H1 (cell line): ENCODE measurements at regions not wholly inside any gene's neighbourhood (a gene's known extent, or its start where the extent isn't known, plus 50 kb on each side); places are given as distances from the start of the nearest gene placed in this dataset.

Experiments
- CTCF ChIA-PET: fragments of 300-600 bp; sonication (Branson Sonifier 250); formaldehyde crosslinking; loops from one replicate; lab custom pipeline; 2021; ENCODE audit not compliant: partially characterized antibody; lab: Charles Lee
- POLR2A ChIA-PET: fragments of 300-600 bp; sonication (Branson Sonifier 250); formaldehyde crosslinking; loops from one replicate; lab custom pipeline; 2021; ENCODE audit warnings: inconsistent platforms; ENCODE audit not compliant: partially characterized antibody; lab: Charles Lee
- DNase-seq, 2 experiments: peaks; one replicate each; pipeline versions ENCODE4 v3.0.0 to v3.0.0-alpha.2; 2010 to 2022; ENCODE audit warnings: low spot score in 2 of 2, low read depth in 1 of 2, mixed read lengths in 1 of 2
- FAIRE-seq: peaks from 2 replicates; lab custom pipeline; 2011; peaks lifted over from hg19 to GRCh38; lab: Jason Lieb, UNC
- H2AFZ ChIP-seq: 2 replicates; pipeline ENCODE4 v1.8.1; 2012; ENCODE audit warnings: low read length, inconsistent platforms
- H2AK5ac ChIP-seq: 2 replicates; pipeline ENCODE4 v1.6.1; 2013; ENCODE audit warnings: low read depth, low read length
- H2BK120ac ChIP-seq: replicated peaks from 2 replicates; pipeline ENCODE3; 2013; ENCODE audit warnings: low read depth, low read length, inconsistent platforms
- H2BK12ac ChIP-seq: 2 replicates; pipeline ENCODE4 v1.6.1; 2013; ENCODE audit warnings: low read depth, low read length
- H2BK15ac ChIP-seq: 2 replicates; pipeline ENCODE4 v1.6.1; 2013; ENCODE audit warnings: low read length
- H2BK20ac ChIP-seq: 2 replicates; pipeline ENCODE4 v1.6.1; 2013; ENCODE audit warnings: low read length
- H2BK5ac ChIP-seq: 2 replicates; pipeline ENCODE4 v1.6.1; 2013; ENCODE audit warnings: low read depth, low read length
- H3K14ac ChIP-seq: 2 replicates; pipeline ENCODE4 v1.6.1; 2013; ENCODE audit warnings: inconsistent platforms; ENCODE audit not compliant: insufficient read length
- H3K18ac ChIP-seq: 2 replicates; pipeline ENCODE4 v1.6.1; 2013; ENCODE audit warnings: low read length; ENCODE audit errors: extremely low read depth
- H3K23ac ChIP-seq: 2 replicates; pipeline ENCODE4 v1.6.1; 2013; ENCODE audit warnings: inconsistent platforms; ENCODE audit not compliant: insufficient read length
- H3K23me2 ChIP-seq: 2 replicates; pipeline ENCODE4 v1.6.1; 2013; ENCODE audit warnings: low read depth, low read length
- H3K27ac ChIP-seq: 2 replicates; pipeline ENCODE4 v1.6.1; 2011; ENCODE audit warnings: low read depth, low read length, inconsistent platforms
- H3K27me3 ChIP-seq, 4 experiments: replicated peaks in 1 of 4; 1 replicate in 1 of 4; 2 replicates in 3 of 4; pipeline versions ENCODE4 v1.6.1 to v1.8.1; 2011 to 2013; ENCODE audit warnings: low read length in 3 of 4, mild to moderate bottlenecking in 3 of 4, inconsistent platforms in 2 of 4, mixed read lengths in 2 of 4, moderate library complexity in 1 of 4; ENCODE audit not compliant: control insufficient read depth in 3 of 4, insufficient read depth in 3 of 4; ENCODE audit errors: extremely low read depth in 1 of 4
- H3K36me3 ChIP-seq, 4 experiments: 2 replicates each; pipeline versions ENCODE4 v1.6.1 to v1.8.1; 2011 to 2013; ENCODE audit warnings: mild to moderate bottlenecking in 4 of 4, low read length in 3 of 4, moderate library complexity in 2 of 4, control low read depth in 1 of 4, inconsistent platforms in 1 of 4; ENCODE audit not compliant: insufficient read depth in 4 of 4, control insufficient read depth in 2 of 4
- H3K4ac ChIP-seq: replicated peaks from 2 replicates; pipeline ENCODE3; 2013; ENCODE audit warnings: low read length, low read depth, mixed read lengths, inconsistent platforms; ENCODE audit not compliant: insufficient read length
- H3K4me1 ChIP-seq, 4 experiments: replicated peaks in 1 of 4; 1 replicate in 1 of 4; 2 replicates in 3 of 4; pipeline versions ENCODE4 v1.6.1 to v1.8.1; 2011 to 2013; ENCODE audit warnings: low read length in 3 of 4, inconsistent platforms in 2 of 4, mixed read lengths in 1 of 4; ENCODE audit not compliant: insufficient read depth in 4 of 4, control insufficient read depth in 3 of 4
- H3K4me2 ChIP-seq, 2 experiments: 2 replicates each; pipeline versions ENCODE4 v1.6.1 to v1.8.1; 2011 to 2013; ENCODE audit warnings: low read depth in 2 of 2, low read length in 2 of 2, control low read depth in 1 of 2, inconsistent platforms in 1 of 2, mild to moderate bottlenecking in 1 of 2; ENCODE audit not compliant: insufficient read depth in 1 of 2
- H3K4me3 ChIP-seq, 4 experiments: fragments of 200-600, 300-600 bp in 1 of 4; sonication (generic), shearing (Covaris generic), sonication (Bioruptor Twin) in 1 of 4; 2 replicates each; pipeline versions ENCODE4 v1.5.1 to v1.8.1; 2011 to 2016; ENCODE audit warnings: low read length in 4 of 4, low read depth in 3 of 4, control low read depth in 2 of 4, inconsistent platforms in 2 of 4, mild to moderate bottlenecking in 2 of 4, mixed read lengths in 1 of 4, moderate library complexity in 1 of 4; ENCODE audit not compliant: insufficient read depth in 2 of 4; ENCODE audit errors: extremely low read depth in 1 of 4
- H3K56ac ChIP-seq: replicated peaks from 2 replicates; pipeline ENCODE3; 2013; ENCODE audit warnings: low read depth, mild to moderate bottlenecking, mixed read lengths, low read length, inconsistent platforms; ENCODE audit not compliant: insufficient read length
- H3K79me1 ChIP-seq: 2 replicates; pipeline ENCODE4 v1.6.1; 2013; ENCODE audit warnings: low read depth, low read length, control low read depth
- H3K79me2 ChIP-seq, 2 experiments: 2 replicates each; pipeline versions ENCODE4 v1.6.1 to v1.8.1; 2012 to 2013; ENCODE audit warnings: low read length in 2 of 2, mild to moderate bottlenecking in 2 of 2, inconsistent platforms in 1 of 2; ENCODE audit not compliant: insufficient read depth in 2 of 2, control insufficient read depth in 1 of 2
- H3K9ac ChIP-seq, 4 experiments: replicated peaks in 1 of 4; 1 replicate in 1 of 4; 2 replicates in 3 of 4; pipeline versions ENCODE4 v1.6.1 to v1.8.1; 2011 to 2013; ENCODE audit warnings: low read depth in 3 of 4, low read length in 3 of 4, control low read depth in 2 of 4, mild to moderate bottlenecking in 2 of 4, moderate library complexity in 2 of 4, inconsistent platforms in 1 of 4; ENCODE audit errors: extremely low read depth in 1 of 4
- H3K9me3 ChIP-seq, 2 experiments: 2 replicates each; pipeline versions ENCODE4 v1.6.1 to v1.8.1; 2012 to 2013; ENCODE audit warnings: mild to moderate bottlenecking in 2 of 2, moderate library complexity in 2 of 2, control low read depth in 1 of 2, inconsistent platforms in 1 of 2, low read depth in 1 of 2, low read length in 1 of 2, mixed read lengths in 1 of 2; ENCODE audit not compliant: insufficient read depth in 2 of 2
- H4K20me1 ChIP-seq, 2 experiments: replicated peaks in 1 of 2; 2 replicates each; pipeline versions ENCODE3 to v1.8.1; 2011 to 2013; ENCODE audit warnings: inconsistent platforms in 2 of 2, low read length in 2 of 2, mild to moderate bottlenecking in 1 of 2; ENCODE audit not compliant: insufficient read depth in 2 of 2, control insufficient read depth in 1 of 2
- H4K5ac ChIP-seq: 2 replicates; pipeline ENCODE4 v1.6.1; 2013; ENCODE audit warnings: low read length, low read depth, mixed read lengths, inconsistent platforms; ENCODE audit not compliant: insufficient read length
- H4K8ac ChIP-seq: 2 replicates; pipeline ENCODE4 v1.8.0; 2013; ENCODE audit warnings: mild to moderate bottlenecking, moderate library complexity, low read length, inconsistent platforms; ENCODE audit not compliant: insufficient read depth; ENCODE audit errors: extremely low read depth
- H4K91ac ChIP-seq: replicated peaks from 2 replicates; pipeline ENCODE3; 2013; ENCODE audit warnings: low read length, mixed read lengths, inconsistent platforms; ENCODE audit not compliant: insufficient read length
- EP300 ChIP-seq, 2 experiments: IDR thresholded peaks; 1 replicate in 1 of 2; 2 replicates in 1 of 2; pipeline ENCODE4 v1.6.1; 2011 to 2012; ENCODE audit warnings: low read depth in 2 of 2, low read length in 2 of 2, mild to moderate bottlenecking in 2 of 2, borderline replicate concordance in 1 of 2, inconsistent platforms in 1 of 2, moderate library complexity in 1 of 2
- MAFK ChIP-seq: IDR thresholded peaks from 2 replicates; pipeline ENCODE4 v1.6.1; 2012; ENCODE audit warnings: low read depth, mild to moderate bottlenecking, improper control_type of control experiment, low read length
- NRF1 ChIP-seq: IDR thresholded peaks from 2 replicates; pipeline ENCODE4 v1.6.1; 2011; ENCODE audit warnings: mild to moderate bottlenecking, low read depth, low read length, improper control_type of control experiment
- SIN3A ChIP-seq, 2 experiments: IDR thresholded peaks in 1 of 2; conservative IDR thresholded peaks in 1 of 2; 2 replicates each; pipeline ENCODE4 v1.6.1; 2011 to 2012; ENCODE audit warnings: low read length in 2 of 2, improper control_type of control experiment in 1 of 2, low read depth in 1 of 2, mild to moderate bottlenecking in 1 of 2
- WGBS, 2 experiments: shearing (Covaris generic) in 1 of 2; methylation state at CpG; one replicate each; pipeline versions ENCODE4 v1.1.6 to v1.1.7; 2013 to 2015; ENCODE audit warnings: low lambda C conversion rate in 2 of 2, mixed read lengths in 2 of 2, inconsistent platforms in 1 of 2, low coverage in 1 of 2, missing lambda C conversion rate in 1 of 2; ENCODE audit not compliant: insufficient replicate concordance in 2 of 2, insufficient coverage in 1 of 2, insufficient read length in 1 of 2; ENCODE audit errors: extremely low coverage in 1 of 2, missing lambda C conversion rate in 1 of 2; 5-methylcytosine and 5-hydroxymethylcytosine counted together

- CTCF ChIA-PET = interaction anchor here (0.6 to 2.5 kb wide), 6 partner anchors 9 to 1486 kb away, joined by 3 to 5 read pairs (median 3); no protein-coding TSS in a partner anchor
- peak in 1 of 2 experiments; percentile 37 for DNase-seq
- Histone ChIP-seq H3K23ac (no peak overlapping the region), H3K4me3 (no peak overlapping the region), H2AK5ac (peak overlapping the region; percentile 47; the same call in 1 of the 2 replicates), H2BK120ac (peak overlapping the region; percentile 24), H4K20me1 (peaks cover 0 to 6% of the 10 kb centered on the region in 2 experiments), H3K27ac (no peak overlapping the region), H3K9ac (no peak overlapping the region), H3K79me1 (no peaks in the 10 kb centered on the region), H3K4me1 (peaks cover 7 to 31% (median 20%) of the 10 kb centered on the region in 4 experiments), H3K36me3 (no peaks in the 10 kb centered on the region), H4K5ac (no peak overlapping the region), H3K27me3 (peaks cover 0 to 2% (median 0%) of the 10 kb centered on the region in 4 experiments; a peak in 2 of 7 replicates), H4K8ac (no peak overlapping the region), H3K4ac (no peak overlapping the region), H3K56ac (no peak overlapping the region)
- FAIRE-seq = no peak
- no peak for TF ChIP-seq SIN3A (conservative IDR thresholded peaks at IDR 0.05 in 1 of 2, IDR thresholded peaks at IDR 0.05 in 1 of 2; ENCODE audit: low read depth in 1 of 2, low read length in 2 of 2)
- no peak for TF ChIP-seq MAFK
- no peak for TF ChIP-seq EP300 (IDR thresholded peaks at IDR 0.05; ENCODE audit: borderline replicate concordance in 1 of 2, low read depth in 2 of 2, low read length in 2 of 2)
- no peak for TF ChIP-seq NRF1
- TF ChIP-seq, all 59 proteins: peak for 0
- POLR2A ChIA-PET = no interaction called here
- Histone ChIP-seq H2BK20ac (no peak overlapping the region), H2BK12ac (no peak overlapping the region; the same call in 1 of the 2 replicates), H2BK15ac (no peak overlapping the region), H3K18ac (no peak overlapping the region), H2AFZ (no peak overlapping the region), H3K9me3 (no peaks in the 10 kb centered on the region), H4K91ac (no peak overlapping the region), H2BK5ac (no peak overlapping the region), H3K23me2 (peaks cover 7% of the 10 kb centered on the region), H3K4me2 (no peak overlapping the region; a peak in 1 of 4 replicates), H3K79me2 (no peaks in the 10 kb centered on the region), H3K14ac (no peak overlapping the region)
- WGBS, 2 experiments = 94% methylated on average over 5 of the region's 5 CpGs; no CpG with 5 or more reads in 1 of the 2 experiments
Measured at GRCh38 chr16:49020436-49020835, 261.2 kb downstream of the CBLN1 start.
